Uterus (tissue), 2 donors: ENCODE measurements at regions not wholly inside any gene's neighbourhood (a gene's known extent, or its start where the extent isn't known, plus 50 kb on each side); places are given as distances from the start of the nearest gene placed in this dataset.

Experiments
- CTCF ChIP-seq, 4 experiments: fragments of 200-600 bp in 2 of 4; fragments of 450-650 bp in 2 of 4; sonication (generic) in 2 of 4; IDR thresholded peaks; one replicate each; pipeline ENCODE4 v1.5.1; 2016 to 2019; ENCODE audit warnings: antibody characterized with exemption in 4 of 4, mild to moderate bottlenecking in 2 of 4, moderate library complexity in 1 of 4
- POLR2A ChIP-seq, 2 donors: fragments of 450-650 bp; IDR thresholded peaks; one replicate each; pipeline ENCODE4 v1.6.1; 2016; ENCODE audit warnings: antibody characterized with exemption in 2 of 2, mild to moderate bottlenecking in 1 of 2, moderate library complexity in 1 of 2

- TF ChIP-seq CTCF (IDR thresholded peaks at IDR 0.05) (no peak), POLR2A (IDR thresholded peaks at IDR 0.05) (no peak)
Observed at GRCh38 chr13:40342461-40342860, 324.0 kb downstream of the FOXO1 start.
